Tibial nerve (tissue), 4 donors: ENCODE measurements at regions not wholly inside any gene's neighbourhood (a gene's known extent, or its start where the extent isn't known, plus 50 kb on each side); places are given as distances from the start of the nearest gene placed in this dataset.

Experiments
- DNase-seq, 2 donors: peaks; one replicate each; pipeline ENCODE4 v3.0.0-alpha.2; 2019; ENCODE audit warnings: low spot score in 2 of 2
- H3K27ac ChIP-seq, 4 donors: fragments of 200-600 bp; sonication (generic) in 3 of 4; one replicate each; pipeline ENCODE4 v1.5.1; 2017 to 2019; ENCODE audit warnings: mild to moderate bottlenecking in 1 of 4
- H3K27me3 ChIP-seq, 2 donors: fragments of 200-600 bp; sonication (generic) in 1 of 2; one replicate each; pipeline versions ENCODE4 v1.5.1 to v1.6.0; 2017 to 2019
- H3K36me3 ChIP-seq, 3 donors: fragments of 200-600 bp; sonication (generic); one replicate each; pipeline ENCODE4 v1.5.1; 2018 to 2019
- H3K4me1 ChIP-seq, 4 donors: fragments of 200-600 bp; sonication (generic) in 3 of 4; one replicate each; pipeline ENCODE4 v1.5.1; 2017 to 2019
- H3K4me3 ChIP-seq, 4 donors: fragments of 200-600 bp; sonication (generic) in 3 of 4; one replicate each; pipeline ENCODE4 v1.5.1; 2017 to 2019; ENCODE audit warnings: mild to moderate bottlenecking in 1 of 4, moderate library complexity in 1 of 4
- H3K9me3 ChIP-seq, 4 donors: fragments of 200-600 bp; sonication (generic) in 3 of 4; one replicate each; pipeline ENCODE4 v1.5.1; 2017 to 2019
- EP300 ChIP-seq, 2 donors: sonication (generic); formaldehyde crosslinking; IDR thresholded peaks; one replicate each; pipeline ENCODE4 v1.6.1; 2017; ENCODE audit warnings: antibody characterized with exemption in 2 of 2, mild to moderate bottlenecking in 1 of 2
- POLR2A ChIP-seq, 2 donors: fragments of 450-650 bp; IDR thresholded peaks; one replicate each; pipeline ENCODE4 v1.6.1; 2017; ENCODE audit warnings: antibody characterized with exemption in 2 of 2, mild to moderate bottlenecking in 2 of 2, moderate library complexity in 2 of 2
- WGBS, 2 donors: methylation state at CpG; one replicate each; pipeline ENCODE4 v1.1.5; 2018; 5-methylcytosine and 5-hydroxymethylcytosine counted together
- TF ChIP-seq, protein P1 (sequence below), 5 experiments: fragments of 200-600 bp in 3 of 5; fragments of 450-650 bp in 2 of 5; sonication (generic) in 3 of 5; IDR thresholded peaks; one replicate each; pipeline ENCODE4 v1.5.1; 2016 to 2019; ENCODE audit warnings: antibody characterized with exemption in 5 of 5, mild to moderate bottlenecking in 3 of 5, moderate library complexity in 2 of 5

DNA sequence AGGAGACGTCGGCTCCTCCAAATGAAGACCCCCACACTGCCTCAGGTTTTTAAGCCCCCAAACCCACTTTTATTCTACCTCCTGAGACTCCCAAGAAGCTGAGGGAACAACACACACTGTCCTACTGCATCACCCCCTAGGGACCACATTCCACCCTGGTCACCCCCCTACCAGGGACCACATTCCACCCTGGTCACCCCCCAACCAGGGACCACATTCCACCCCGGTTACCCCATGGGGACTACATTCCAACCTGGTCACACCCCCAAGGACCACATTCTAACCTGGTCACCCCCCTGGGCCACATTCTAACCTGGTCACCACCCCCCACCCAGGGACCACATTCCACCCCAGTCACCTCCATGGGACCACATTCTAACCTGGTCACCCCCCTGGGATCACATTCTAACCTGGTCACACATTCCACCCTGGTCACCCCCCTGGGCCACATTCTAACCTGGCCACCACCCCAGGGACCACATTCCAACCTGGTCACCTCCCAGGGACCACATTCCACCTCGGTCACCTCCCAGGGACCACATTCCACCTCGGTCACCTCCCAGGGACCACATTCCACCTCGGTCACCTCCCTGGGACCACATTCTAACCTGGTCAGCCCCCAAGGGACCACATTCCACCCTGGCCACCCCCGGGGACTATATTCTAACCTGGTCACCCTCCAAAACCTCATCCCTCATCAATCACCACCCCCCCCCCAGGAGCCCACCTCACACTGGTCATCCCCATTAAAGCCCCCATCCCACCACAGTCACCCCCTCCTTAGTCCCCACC, 587.6 kb downstream of the NPHP4 start:
- 81% methylated on average over 7 of the region's 7 CpGs for WGBS, 2 donors
- no peaks in the 10 kb centered on the region for H3K27me3 ChIP-seq
- no peaks in the 10 kb centered on the region for H3K4me1 ChIP-seq
- no peaks in the 10 kb centered on the region for H3K36me3 ChIP-seq
- no peaks in the 10 kb centered on the region for H3K9me3 ChIP-seq
- DNase-seq = no peak
- no peak overlapping the region for H3K27ac ChIP-seq
- TF ChIP-seq, protein P1, sequence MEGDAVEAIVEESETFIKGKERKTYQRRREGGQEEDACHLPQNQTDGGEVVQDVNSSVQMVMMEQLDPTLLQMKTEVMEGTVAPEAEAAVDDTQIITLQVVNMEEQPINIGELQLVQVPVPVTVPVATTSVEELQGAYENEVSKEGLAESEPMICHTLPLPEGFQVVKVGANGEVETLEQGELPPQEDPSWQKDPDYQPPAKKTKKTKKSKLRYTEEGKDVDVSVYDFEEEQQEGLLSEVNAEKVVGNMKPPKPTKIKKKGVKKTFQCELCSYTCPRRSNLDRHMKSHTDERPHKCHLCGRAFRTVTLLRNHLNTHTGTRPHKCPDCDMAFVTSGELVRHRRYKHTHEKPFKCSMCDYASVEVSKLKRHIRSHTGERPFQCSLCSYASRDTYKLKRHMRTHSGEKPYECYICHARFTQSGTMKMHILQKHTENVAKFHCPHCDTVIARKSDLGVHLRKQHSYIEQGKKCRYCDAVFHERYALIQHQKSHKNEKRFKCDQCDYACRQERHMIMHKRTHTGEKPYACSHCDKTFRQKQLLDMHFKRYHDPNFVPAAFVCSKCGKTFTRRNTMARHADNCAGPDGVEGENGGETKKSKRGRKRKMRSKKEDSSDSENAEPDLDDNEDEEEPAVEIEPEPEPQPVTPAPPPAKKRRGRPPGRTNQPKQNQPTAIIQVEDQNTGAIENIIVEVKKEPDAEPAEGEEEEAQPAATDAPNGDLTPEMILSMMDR (IDR thresholded peaks at IDR 0.05) = no peak
- TF ChIP-seq EP300 (IDR thresholded peaks at IDR 0.05) = no peak
- no peak for TF ChIP-seq POLR2A (IDR thresholded peaks at IDR 0.05)
- H3K4me3 ChIP-seq = no peak overlapping the region

GRCh38 chr1:5403935-5404334, 588.3 kb downstream of the NPHP4 start:
- Histone ChIP-seq H3K9me3 (no peaks in the 10 kb centered on the region), H3K27me3 (no peaks in the 10 kb centered on the region), H3K36me3 (no peaks in the 10 kb centered on the region), H3K4me3 (no peak overlapping the region), H3K4me1 (no peaks in the 10 kb centered on the region), H3K27ac (no peak overlapping the region)
- DNase-seq = no peak
- TF ChIP-seq POLR2A (IDR thresholded peaks at IDR 0.05) (no peak), EP300 (IDR thresholded peaks at IDR 0.05) (no peak)
- TF ChIP-seq, protein P1 (IDR thresholded peaks at IDR 0.05) = no peak
- 79 to 100% methylated on average over 4 to 5 of the region's 5 CpGs for WGBS, 2 donors

GRCh38 chr1:5402618-5403017, 589.6 kb downstream of the NPHP4 start:
- 74 to 75% methylated on average over 10 of the region's 10 CpGs for WGBS, 2 donors
- no peaks in the 10 kb centered on the region for H3K27me3 ChIP-seq

GRCh38 chr1:5399771-5400170, 592.5 kb downstream of the NPHP4 start:
- Histone ChIP-seq H3K4me3 (no peak overlapping the region), H3K27me3 (no peaks in the 10 kb centered on the region), H3K4me1 (no peaks in the 10 kb centered on the region), H3K36me3 (no peaks in the 10 kb centered on the region), H3K27ac (no peak overlapping the region), H3K9me3 (peaks cover 0 to 6% (median 0%) of the 10 kb centered on the region in 4 donors)
- WGBS, 2 donors = 79 to 80% methylated on average over 1 of the region's 1 CpG
- no peak for DNase-seq
- TF ChIP-seq EP300 (IDR thresholded peaks at IDR 0.05) (no peak), POLR2A (IDR thresholded peaks at IDR 0.05) (no peak)
- TF ChIP-seq, protein P1 (IDR thresholded peaks at IDR 0.05) = no peak

More at GRCh38 chr1:5402618-5403017, 589.6 kb downstream of the NPHP4 start:
- no peak for TF ChIP-seq POLR2A (IDR thresholded peaks at IDR 0.05)
- TF ChIP-seq EP300 (IDR thresholded peaks at IDR 0.05) = no peak
- TF ChIP-seq, protein P1 (IDR thresholded peaks at IDR 0.05) = no peak
- H3K4me1 ChIP-seq = no peaks in the 10 kb centered on the region
- no peaks in the 10 kb centered on the region for H3K9me3 ChIP-seq
- no peak overlapping the region for H3K4me3 ChIP-seq
- H3K27ac ChIP-seq = no peak overlapping the region
- no peak for DNase-seq
- no peaks in the 10 kb centered on the region for H3K36me3 ChIP-seq

DNA sequence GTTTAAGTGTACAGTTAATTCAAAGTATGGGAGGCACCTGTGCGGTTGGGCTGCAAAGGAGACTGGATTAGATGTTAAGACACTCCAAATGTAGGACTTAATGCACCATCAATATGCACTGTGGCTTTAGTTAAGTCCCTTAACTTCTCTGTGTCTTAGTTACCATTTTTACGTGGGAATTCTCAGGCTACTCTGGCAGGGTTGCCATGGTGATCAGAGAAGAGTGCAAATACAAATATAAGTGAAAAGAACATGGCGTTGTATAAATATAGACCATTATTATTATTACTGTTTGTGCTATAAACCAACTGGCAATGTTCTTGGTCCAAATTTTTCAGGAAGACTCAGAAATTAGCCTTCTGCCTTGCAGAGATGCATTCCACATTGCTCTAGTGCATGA, 595.6 kb downstream of the NPHP4 start:
- Histone ChIP-seq H3K4me1 (no peaks in the 10 kb centered on the region), H3K27ac (no peak overlapping the region), H3K4me3 (no peak overlapping the region), H3K9me3 (peaks cover 0 to 6% (median 0%) of the 10 kb centered on the region in 4 donors), H3K36me3 (no peaks in the 10 kb centered on the region), H3K27me3 (no peaks in the 10 kb centered on the region)
- TF ChIP-seq, protein P1 (IDR thresholded peaks at IDR 0.05) = no peak
- TF ChIP-seq POLR2A (IDR thresholded peaks at IDR 0.05) = no peak
- TF ChIP-seq EP300 (IDR thresholded peaks at IDR 0.05) = no peak
- DNase-seq = no peak
- WGBS, 2 donors = 75 to 84% methylated on average over 3 of the region's 3 CpGs
